Aorta (tissue), 5 donors: ENCODE measurements at regions not wholly inside any gene's neighbourhood (a gene's known extent, or its start where the extent isn't known, plus 50 kb on each side); places are given as distances from the start of the nearest gene placed in this dataset.

Experiments used
- ATAC-seq: fragments of 200-7000 bp; cut with Tn5 transposase; one replicate; pipeline ENCODE4 v1.9.1; 2022; ENCODE audit warnings: moderate library complexity; ENCODE audit not compliant: low FRiP score
- DNase-seq, 2 donors: peaks; one replicate each; pipeline ENCODE4 v3.0.0-alpha.2; 2020
- H3K27ac ChIP-seq, 2 donors: one replicate each; pipeline ENCODE4 v1.5.1; 2013; ENCODE audit warnings: low read length in 2 of 2, mild to moderate bottlenecking in 2 of 2, moderate library complexity in 2 of 2, control low read depth in 1 of 2, inconsistent platforms in 1 of 2, low read depth in 1 of 2
- H3K27me3 ChIP-seq, 2 donors: one replicate each; pipeline ENCODE4 v1.6.1; 2013; ENCODE audit warnings: control low read depth in 1 of 2, low read length in 1 of 2, mild to moderate bottlenecking in 1 of 2, moderate library complexity in 1 of 2; ENCODE audit not compliant: insufficient read depth in 2 of 2, control insufficient read depth in 1 of 2
- H3K36me3 ChIP-seq, 2 donors: one replicate each; pipeline ENCODE4 v1.6.1; 2013; ENCODE audit warnings: control low read depth in 1 of 2, low read length in 1 of 2, mild to moderate bottlenecking in 1 of 2; ENCODE audit not compliant: insufficient read depth in 2 of 2, control insufficient read depth in 1 of 2
- H3K4me1 ChIP-seq, 2 donors: one replicate each; pipeline ENCODE4 v1.6.1; 2013; ENCODE audit warnings: low read length in 2 of 2, control low read depth in 1 of 2, mild to moderate bottlenecking in 1 of 2, moderate library complexity in 1 of 2; ENCODE audit not compliant: insufficient read depth in 2 of 2, control insufficient read depth in 1 of 2
- H3K4me3 ChIP-seq, 2 donors: one replicate each; pipeline ENCODE4 v1.5.1; 2013; ENCODE audit warnings: low read length in 2 of 2, control low read depth in 1 of 2, mild to moderate bottlenecking in 1 of 2
- H3K9me3 ChIP-seq: one replicate; pipeline ENCODE4 v1.6.1; 2013; ENCODE audit warnings: mild to moderate bottlenecking, low read length; ENCODE audit not compliant: control insufficient read depth
- WGBS, 2 donors: extraction: QIAGEN DNeasy Blood & Tissue Kit; methylation state at CpG; one replicate each; pipeline ENCODE4 v1.1.7; 2013; 5-methylcytosine and 5-hydroxymethylcytosine counted together
- intact Hi-C, 2 donors: fragments of 100-400 bp; cut with DNase I; formaldehyde crosslinking; loops; one replicate each; pipeline versions ENCODE4 v1.14.2 to v1.15.0; 2022
- donor health status: healthy with polysubstance abuse.
- donor health status: Bipolar disorder and iron deficiency.
- donor health status: DM: no; HTN: no; CAD: no.
- donor health status: DM: no; HTN: no; CAD: no.
- donor health status: DM: yes; HTN: yes; CAD: no.

DNA sequence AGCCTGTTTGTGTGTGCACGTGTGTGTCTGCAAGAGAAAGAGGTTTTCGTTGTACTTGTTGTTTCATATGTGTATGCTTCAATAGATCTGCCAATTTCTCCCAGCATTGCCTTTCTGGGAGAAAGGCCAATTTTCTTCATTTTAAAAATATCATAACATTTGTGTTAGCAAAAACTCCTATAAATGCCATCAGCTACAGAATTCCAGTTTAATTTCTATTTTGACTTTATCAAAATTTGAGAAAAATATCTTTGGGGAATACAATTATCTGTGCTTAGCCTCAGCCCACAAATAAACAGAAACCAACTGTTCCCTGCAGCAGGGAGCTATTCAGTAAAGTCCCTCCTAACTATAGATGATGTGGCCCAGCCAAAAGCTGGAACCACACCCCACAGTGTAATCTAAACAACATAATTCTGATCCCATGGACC, 68.3 kb upstream of the MGMT start:
- no peaks in the 10 kb centered on the region for H3K27me3 ChIP-seq
- intact Hi-C loops: no loop called here
- ATAC-seq: no peak
- H3K27ac ChIP-seq: no peak overlapping the region
- no peaks in the 10 kb centered on the region for H3K9me3 ChIP-seq
- H3K4me1 ChIP-seq: no peaks in the 10 kb centered on the region
- WGBS, 2 donors: 0 to 5% methylated on average over 2 of the region's 2 CpGs
- no peaks in the 10 kb centered on the region for H3K36me3 ChIP-seq
- H3K4me3 ChIP-seq: no peak overlapping the region
- no peak for DNase-seq

DNA sequence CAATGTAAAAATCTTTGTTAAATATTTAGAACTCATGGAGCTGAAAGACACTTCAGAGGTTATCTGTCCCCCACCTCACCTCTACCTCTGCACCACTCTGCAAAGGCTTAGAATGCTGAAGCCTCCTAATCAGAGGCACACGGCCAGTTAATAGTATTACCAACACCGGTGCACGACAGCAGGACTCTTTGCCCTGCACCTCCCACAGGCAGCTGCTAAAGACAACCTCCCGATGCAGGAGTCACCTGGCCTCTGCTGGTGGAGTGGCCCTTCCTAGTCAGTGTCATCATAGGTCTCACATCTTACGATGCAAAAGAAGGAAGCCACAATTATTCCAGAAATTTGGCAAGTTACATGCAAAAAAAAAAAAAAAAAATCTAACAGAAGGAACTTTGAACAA, 66.6 kb upstream of the MGMT start:
- intact Hi-C loops: no loop called here
- Histone ChIP-seq H3K27ac (no peak overlapping the region), H3K9me3 (no peaks in the 10 kb centered on the region), H3K4me3 (no peak overlapping the region), H3K36me3 (no peaks in the 10 kb centered on the region), H3K27me3 (no peaks in the 10 kb centered on the region), H3K4me1 (no peaks in the 10 kb centered on the region)
- DNase-seq (no peak), ATAC-seq (no peak)
- WGBS, 2 donors: 79 to 89% methylated on average over 5 of the region's 5 CpGs

DNA sequence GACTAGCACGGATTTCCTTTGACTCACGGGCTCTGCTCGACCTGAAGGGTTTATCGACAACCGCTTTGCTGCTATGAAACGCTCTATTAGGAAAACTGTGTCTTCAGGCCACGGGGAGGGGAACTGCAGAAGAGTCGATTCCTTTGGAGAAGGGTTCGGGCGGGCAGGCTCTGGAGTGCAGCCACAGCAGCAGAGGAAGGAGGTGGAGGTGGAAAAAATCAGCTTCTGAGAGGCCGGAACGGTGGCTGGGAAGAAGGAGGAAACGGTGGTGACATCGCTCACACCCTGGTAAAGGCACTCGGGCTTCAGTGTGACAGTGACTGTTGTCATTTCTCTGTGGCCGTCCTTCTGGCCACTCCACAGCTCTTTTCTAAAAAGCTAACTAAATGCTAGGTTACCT, 64.6 kb upstream of the MGMT start:
- no peak overlapping the region for H3K4me3 ChIP-seq
- intact Hi-C loops: no loop called here
- DNase-seq (no peak), ATAC-seq (no peak)
- H3K36me3 ChIP-seq: no peaks in the 10 kb centered on the region
- WGBS, 2 donors: 93 to 94% methylated on average over 16 of the region's 16 CpGs
- no peaks in the 10 kb centered on the region for H3K9me3 ChIP-seq
- no peaks in the 10 kb centered on the region for H3K27me3 ChIP-seq
- H3K4me1 ChIP-seq: no peaks in the 10 kb centered on the region
- no peak overlapping the region for H3K27ac ChIP-seq

DNA sequence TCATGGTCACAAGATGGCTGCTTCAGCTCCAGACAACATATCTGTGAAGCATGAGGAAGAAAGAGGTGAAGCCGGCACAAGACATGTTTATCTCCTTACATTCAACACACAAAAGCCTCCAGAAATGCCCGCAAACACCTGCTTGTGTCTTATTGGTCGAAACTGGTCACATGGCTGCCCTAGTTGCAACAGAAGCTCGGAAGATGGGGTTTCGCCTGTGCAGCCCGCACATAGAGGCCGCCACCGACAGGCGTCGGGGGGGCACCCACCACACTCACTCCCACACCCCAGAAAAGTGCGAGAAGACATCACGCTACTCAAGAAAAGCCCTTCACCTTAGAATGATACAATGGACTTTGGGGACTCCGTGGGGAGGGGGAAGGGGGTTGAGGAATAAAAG, 63.0 kb upstream of the MGMT start:
- no peaks in the 10 kb centered on the region for H3K27me3 ChIP-seq
- intact Hi-C loops: no loop called here
- WGBS, 2 donors: 96 to 97% methylated on average over 13 of the region's 13 CpGs
- no peaks in the 10 kb centered on the region for H3K4me1 ChIP-seq
- no peaks in the 10 kb centered on the region for H3K9me3 ChIP-seq
- no peak overlapping the region for H3K27ac ChIP-seq
- no peak for DNase-seq
- no peak overlapping the region for H3K4me3 ChIP-seq
- no peak for ATAC-seq
- no peaks in the 10 kb centered on the region for H3K36me3 ChIP-seq

DNA sequence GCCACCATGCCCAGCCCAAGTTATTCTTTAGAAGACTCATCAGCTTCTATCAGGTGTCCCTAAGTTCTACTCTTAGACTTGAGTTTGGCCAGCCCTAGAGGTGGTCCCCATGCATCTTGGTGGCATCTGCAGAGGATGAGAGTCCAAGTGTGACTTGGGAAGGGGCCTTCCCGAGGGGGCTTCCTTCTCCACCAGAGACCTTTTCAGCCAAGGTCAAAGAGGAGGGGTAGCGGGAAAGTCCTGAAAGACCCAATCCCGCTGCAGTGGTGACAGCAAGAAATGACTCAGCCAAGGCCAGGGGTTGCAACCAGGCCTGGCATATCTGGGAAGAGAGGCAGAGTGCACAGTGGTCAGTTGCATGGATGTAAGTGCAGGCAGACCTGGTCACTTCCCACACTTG, 61.7 kb upstream of the MGMT start:
- H3K9me3 ChIP-seq: no peaks in the 10 kb centered on the region
- H3K36me3 ChIP-seq: no peaks in the 10 kb centered on the region
- H3K27me3 ChIP-seq: peaks cover 0 to 1% of the 10 kb centered on the region in 2 donors
- WGBS, 2 donors: 91 to 93% methylated on average over 3 of the region's 3 CpGs
- no peak for ATAC-seq
- DNase-seq: no peak
- no peak overlapping the region for H3K4me3 ChIP-seq
- intact Hi-C loops: no loop called here
- no peaks in the 10 kb centered on the region for H3K4me1 ChIP-seq
- H3K27ac ChIP-seq: no peak overlapping the region

DNA sequence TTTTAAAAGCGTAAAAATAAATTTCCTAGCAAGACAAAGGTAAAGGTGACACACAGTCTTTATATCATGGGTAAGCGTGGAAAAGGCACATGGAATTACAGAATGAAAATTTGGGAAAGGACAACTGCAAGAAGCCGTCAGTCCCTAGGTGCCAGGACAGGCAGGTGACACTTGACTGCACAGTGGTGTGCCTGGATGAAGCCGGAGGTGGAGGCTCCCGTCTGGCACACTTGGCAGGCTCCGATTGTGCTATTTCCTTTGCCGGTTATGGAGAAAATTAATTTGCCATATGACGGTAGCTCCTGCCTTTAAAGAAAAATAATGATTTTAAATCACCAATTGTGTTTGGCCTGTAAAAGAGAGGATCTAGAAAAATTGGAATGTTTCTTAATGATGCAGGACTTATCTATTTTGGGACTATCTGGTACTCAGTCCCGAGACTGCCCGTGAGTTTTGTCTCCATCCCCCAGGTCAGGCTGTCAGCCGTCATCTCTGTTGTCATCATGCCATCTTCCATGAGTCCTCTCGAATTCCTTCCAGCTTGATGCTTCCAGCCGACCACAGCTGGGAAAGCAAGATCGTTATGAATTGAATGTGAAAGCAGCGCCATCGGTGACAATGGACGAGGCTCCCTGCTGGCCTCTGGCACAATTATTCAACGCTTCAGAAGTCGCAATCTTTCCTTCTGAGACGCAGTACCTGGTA, 56.2 kb upstream of the MGMT start:
- H3K27ac ChIP-seq: no peak overlapping the region
- 73 to 74% methylated on average over 20 of the region's 20 CpGs for WGBS, 2 donors
- ATAC-seq (no peak), DNase-seq (no peak)
- peaks cover 0 to 1% of the 10 kb centered on the region in 2 donors for H3K27me3 ChIP-seq
- H3K36me3 ChIP-seq: no peaks in the 10 kb centered on the region
- no peaks in the 10 kb centered on the region for H3K4me1 ChIP-seq
- intact Hi-C loops: no loop called here
- H3K4me3 ChIP-seq: no peak overlapping the region
- H3K9me3 ChIP-seq: no peaks in the 10 kb centered on the region

DNA sequence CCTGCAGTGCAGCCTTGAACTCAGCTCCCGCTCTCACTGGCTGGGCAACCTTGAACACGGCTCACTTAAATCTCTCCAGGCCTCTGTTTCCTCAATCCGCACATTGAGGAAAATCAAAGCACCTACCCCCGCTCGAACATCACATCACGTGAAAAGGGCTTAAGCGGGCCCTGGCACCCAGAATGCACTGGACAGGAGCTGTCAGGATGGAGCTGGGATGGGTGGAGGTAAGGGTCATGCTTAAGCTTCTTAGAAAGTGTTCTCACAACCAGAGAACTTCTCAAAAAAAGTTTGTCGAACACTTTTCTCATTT, 55.7 kb upstream of the MGMT start:
- no peak for ATAC-seq
- intact Hi-C loops: no loop called here
- H3K9me3 ChIP-seq: no peaks in the 10 kb centered on the region
- 92 to 94% methylated on average over 8 of the region's 8 CpGs for WGBS, 2 donors
- no peak overlapping the region for H3K27ac ChIP-seq
- no peak for DNase-seq
- peaks cover 0 to 1% of the 10 kb centered on the region in 2 donors for H3K27me3 ChIP-seq
- H3K36me3 ChIP-seq: no peaks in the 10 kb centered on the region
- H3K4me3 ChIP-seq: no peak overlapping the region
- no peaks in the 10 kb centered on the region for H3K4me1 ChIP-seq

DNA sequence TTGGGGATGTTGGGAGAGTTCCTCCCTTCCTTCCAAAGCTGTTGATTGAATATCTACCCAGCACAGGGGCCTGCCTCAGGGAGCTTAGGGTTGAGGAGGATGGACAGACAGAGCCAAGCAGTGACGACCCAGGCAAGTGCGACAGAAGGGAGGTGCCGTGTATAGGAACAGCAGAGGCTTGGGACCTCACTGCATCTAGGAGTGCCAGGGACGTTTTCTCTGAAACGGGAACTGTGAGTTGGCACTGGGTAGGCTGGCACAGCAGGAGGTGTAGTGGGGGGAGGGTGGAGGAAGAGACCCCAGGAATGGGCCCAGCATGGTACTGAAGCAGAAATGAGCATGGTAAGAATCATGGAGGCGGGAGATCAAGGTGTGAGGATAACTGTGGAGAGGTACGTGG, 55.3 kb upstream of the MGMT start:
- no peaks in the 10 kb centered on the region for H3K9me3 ChIP-seq
- H3K4me3 ChIP-seq: no peak overlapping the region
- DNase-seq: no peak
- no peaks in the 10 kb centered on the region for H3K4me1 ChIP-seq
- no peak overlapping the region for H3K27ac ChIP-seq
- intact Hi-C loops: no loop called here
- H3K27me3 ChIP-seq: peaks cover 0 to 1% of the 10 kb centered on the region in 2 donors
- WGBS, 2 donors: 46 to 53% methylated on average over 7 of the region's 7 CpGs
- ATAC-seq: no peak
- H3K36me3 ChIP-seq: no peaks in the 10 kb centered on the region

DNA sequence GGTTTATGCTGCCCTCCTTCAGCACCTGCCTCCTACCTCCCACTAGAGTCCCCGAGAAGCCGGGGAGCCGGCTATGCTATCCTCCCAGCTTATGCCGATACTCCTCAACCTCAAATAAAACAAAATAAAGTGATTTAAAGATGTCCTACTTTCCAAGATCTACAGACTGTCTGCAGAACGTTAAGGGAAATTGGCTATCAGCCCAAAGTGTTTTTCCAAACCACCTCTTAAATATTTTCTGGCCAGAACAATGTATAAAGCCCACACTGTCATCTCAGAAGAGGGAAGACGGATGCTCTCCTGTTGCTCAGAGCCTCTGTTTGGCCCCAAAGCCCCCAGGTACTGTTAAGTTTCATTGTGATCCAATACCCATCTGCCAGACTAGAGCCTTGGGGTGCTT, 54.0 kb upstream of the MGMT start:
- WGBS, 2 donors: 78 to 80% methylated on average over 6 of the region's 6 CpGs
- no peak for DNase-seq
- Histone ChIP-seq H3K27ac (no peak overlapping the region), H3K4me1 (no peaks in the 10 kb centered on the region), H3K27me3 (peaks cover 0 to 1% of the 10 kb centered on the region in 2 donors), H3K36me3 (no peaks in the 10 kb centered on the region), H3K4me3 (no peak overlapping the region), H3K9me3 (no peaks in the 10 kb centered on the region)
- ATAC-seq: no peak
- intact Hi-C loops: no loop called here
